ENCODE measurements at regions not wholly inside any gene's neighbourhood (a gene's known extent, or its start where the extent isn't known, plus 50 kb on each side); places are given as distances from the start of the nearest gene placed in this dataset.

DNA sequence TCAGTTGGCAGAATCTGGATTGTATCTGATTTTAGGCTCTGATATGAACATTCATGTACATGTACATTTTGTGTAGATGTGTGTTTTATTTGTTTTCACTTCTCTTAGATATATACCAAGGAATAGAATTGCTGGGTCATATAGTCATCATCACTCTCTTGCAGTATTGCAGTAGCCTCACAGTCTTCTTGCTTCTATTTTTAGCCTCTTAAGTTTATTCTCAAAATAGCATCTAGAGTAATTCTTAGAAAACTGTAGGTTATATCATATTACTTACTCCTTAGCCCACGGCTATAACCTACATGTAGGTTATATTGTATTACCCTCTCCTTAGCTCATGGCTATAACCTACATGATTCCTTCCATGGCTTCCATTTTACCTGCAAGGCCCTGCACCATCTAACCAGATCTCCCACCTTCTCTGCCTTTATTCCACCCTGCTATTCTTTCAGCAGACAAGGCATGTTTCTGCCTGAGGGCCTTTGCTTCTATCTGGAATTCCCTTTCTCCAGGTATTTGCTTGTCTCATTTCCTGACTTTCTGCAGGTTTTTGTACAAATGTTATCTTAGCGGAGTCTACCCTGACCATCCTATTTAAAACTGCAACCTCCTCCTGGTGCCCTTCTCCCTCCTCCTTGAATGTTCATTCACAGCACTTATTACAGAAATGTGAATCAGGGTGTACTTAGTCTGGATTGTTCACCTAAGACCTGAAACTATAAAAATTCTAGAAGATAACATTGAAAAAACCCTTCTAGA, 109.0 kb upstream of the ETV3 start:
- no peak overlapping the region for H3K27ac ChIP-seq (ENCODE audit: low read length)
- no peaks in the 10 kb centered on the region for H3K4me1 ChIP-seq (ENCODE audit: control insufficient read depth, insufficient read depth, low read length)
- Mint-ChIP-seq H3K9me3 (peaks cover 0 to 3% of the 10 kb centered on the region in 2 donors), H3K4me1 (no peaks in the 10 kb centered on the region), H3K36me3 (no peaks in the 10 kb centered on the region), H3K27ac (no peak overlapping the region), H3K4me3 (no peak overlapping the region), H3K27me3 (ENCODE audit: low read depth in 2 of 2) (peaks cover 29 to 49% of the 10 kb centered on the region in 2 donors)
- intact Hi-C loops (cut with micrococcal nuclease), result no loop called here
- TF ChIP-seq, protein P1, sequence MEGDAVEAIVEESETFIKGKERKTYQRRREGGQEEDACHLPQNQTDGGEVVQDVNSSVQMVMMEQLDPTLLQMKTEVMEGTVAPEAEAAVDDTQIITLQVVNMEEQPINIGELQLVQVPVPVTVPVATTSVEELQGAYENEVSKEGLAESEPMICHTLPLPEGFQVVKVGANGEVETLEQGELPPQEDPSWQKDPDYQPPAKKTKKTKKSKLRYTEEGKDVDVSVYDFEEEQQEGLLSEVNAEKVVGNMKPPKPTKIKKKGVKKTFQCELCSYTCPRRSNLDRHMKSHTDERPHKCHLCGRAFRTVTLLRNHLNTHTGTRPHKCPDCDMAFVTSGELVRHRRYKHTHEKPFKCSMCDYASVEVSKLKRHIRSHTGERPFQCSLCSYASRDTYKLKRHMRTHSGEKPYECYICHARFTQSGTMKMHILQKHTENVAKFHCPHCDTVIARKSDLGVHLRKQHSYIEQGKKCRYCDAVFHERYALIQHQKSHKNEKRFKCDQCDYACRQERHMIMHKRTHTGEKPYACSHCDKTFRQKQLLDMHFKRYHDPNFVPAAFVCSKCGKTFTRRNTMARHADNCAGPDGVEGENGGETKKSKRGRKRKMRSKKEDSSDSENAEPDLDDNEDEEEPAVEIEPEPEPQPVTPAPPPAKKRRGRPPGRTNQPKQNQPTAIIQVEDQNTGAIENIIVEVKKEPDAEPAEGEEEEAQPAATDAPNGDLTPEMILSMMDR (IDR thresholded peaks at IDR 0.05), result no peak
- H3K36me3 ChIP-seq (ENCODE audit: control insufficient read depth, insufficient read depth, low read length), result no peaks in the 10 kb centered on the region
- no peaks in the 10 kb centered on the region for H3K9me3 ChIP-seq (ENCODE audit: control insufficient read depth, insufficient read depth, low read length)
- H3K27me3 ChIP-seq (ENCODE audit: control insufficient read depth, insufficient read depth, low read length), result peaks cover 2% of the 10 kb centered on the region
- no peak overlapping the region for H3K4me3 ChIP-seq (ENCODE audit: low read length)
- ATAC-seq, result no peak
- DNase-seq, result no peak
- WGBS (ENCODE audit: insufficient coverage), result 94% methylated on average over 2 of the region's 2 CpGs

DNA sequence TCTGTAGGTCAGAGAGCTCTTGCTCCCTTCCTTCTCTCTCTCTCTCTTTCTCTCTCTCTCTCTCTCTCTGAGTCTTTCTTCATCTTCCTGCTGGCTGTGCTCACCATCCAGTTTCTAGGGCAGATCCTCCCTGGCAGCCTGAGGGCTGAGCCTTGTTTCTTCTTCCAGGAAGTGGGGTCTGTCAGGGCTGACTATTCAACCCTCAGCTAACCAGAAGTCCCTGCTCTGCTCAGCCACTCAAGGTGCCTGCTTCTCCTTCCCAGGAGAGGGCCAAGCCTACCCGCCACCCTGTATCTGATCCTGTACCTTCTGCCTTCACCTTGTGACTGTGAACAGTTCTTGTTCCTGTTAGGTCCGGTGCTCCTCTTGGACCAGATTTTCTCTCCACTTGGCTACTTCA, 107.6 kb upstream of the ETV3 start:
- Mint-ChIP-seq H3K36me3 (no peaks in the 10 kb centered on the region), H3K4me3 (no peak overlapping the region), H3K4me1 (no peaks in the 10 kb centered on the region), H3K9me3 (peaks cover 0 to 3% of the 10 kb centered on the region in 2 donors), H3K27ac (no peak overlapping the region), H3K27me3 (ENCODE audit: low read depth in 2 of 2) (peaks cover 26 to 35% of the 10 kb centered on the region in 2 donors)
- Histone ChIP-seq H3K27ac (ENCODE audit: low read length) (no peak overlapping the region), H3K27me3 (ENCODE audit: control insufficient read depth, insufficient read depth, low read length) (peaks cover 2% of the 10 kb centered on the region), H3K9me3 (ENCODE audit: control insufficient read depth, insufficient read depth, low read length) (no peaks in the 10 kb centered on the region), H3K4me1 (ENCODE audit: control insufficient read depth, insufficient read depth, low read length) (no peaks in the 10 kb centered on the region), H3K36me3 (ENCODE audit: control insufficient read depth, insufficient read depth, low read length) (no peaks in the 10 kb centered on the region), H3K4me3 (ENCODE audit: low read length) (no peak overlapping the region)
- 96% methylated on average over 2 of the region's 2 CpGs for WGBS (ENCODE audit: insufficient coverage)
- intact Hi-C loops (cut with micrococcal nuclease), result no loop called here
- ATAC-seq (no peak), DNase-seq (no peak)
- TF ChIP-seq, protein P1 (IDR thresholded peaks at IDR 0.05), result no peak

DNA sequence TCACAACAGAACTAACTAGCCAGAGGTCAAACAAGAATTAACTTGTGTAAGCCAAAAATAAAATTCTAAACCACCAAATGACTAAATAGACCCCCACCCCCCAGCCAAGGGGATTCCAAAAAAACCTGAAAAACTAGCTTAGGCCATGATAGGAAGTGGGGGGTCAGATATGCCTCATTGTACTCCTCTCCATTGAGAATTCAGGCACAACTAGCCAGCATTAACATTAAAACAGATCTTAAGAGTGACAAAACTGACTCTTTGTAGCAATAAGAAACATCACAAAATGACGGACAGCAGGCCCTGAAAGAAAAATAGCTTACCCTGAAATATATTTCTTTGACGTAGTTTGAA, 103.0 kb upstream of the ETV3 start:
- TF ChIP-seq, protein P1 (IDR thresholded peaks at IDR 0.05), result no peak
- peaks cover 2% of the 10 kb centered on the region for H3K27me3 ChIP-seq (ENCODE audit: control insufficient read depth, insufficient read depth, low read length)

More for the DNA sequence above, 103.0 kb upstream of the ETV3 start:
- H3K4me3 Mint-ChIP-seq, result no peak overlapping the region
- H3K27me3 Mint-ChIP-seq (ENCODE audit: low read depth in 2 of 2), result peaks cover 17 to 47% of the 10 kb centered on the region in 2 donors
- H3K9me3 Mint-ChIP-seq, result no peaks in the 10 kb centered on the region
- intact Hi-C loops (cut with micrococcal nuclease), result no loop called here
- Histone ChIP-seq H3K9me3 (ENCODE audit: control insufficient read depth, insufficient read depth, low read length) (no peaks in the 10 kb centered on the region), H3K4me3 (ENCODE audit: low read length) (no peak overlapping the region), H3K4me1 (ENCODE audit: control insufficient read depth, insufficient read depth, low read length) (no peaks in the 10 kb centered on the region), H3K27ac (ENCODE audit: low read length) (no peak overlapping the region), H3K36me3 (ENCODE audit: control insufficient read depth, insufficient read depth, low read length) (no peaks in the 10 kb centered on the region)
- H3K4me1 Mint-ChIP-seq, result no peaks in the 10 kb centered on the region
- ATAC-seq (no peak), DNase-seq (no peak)
- no peak overlapping the region for H3K27ac Mint-ChIP-seq
- no peaks in the 10 kb centered on the region for H3K36me3 Mint-ChIP-seq
- WGBS (ENCODE audit: insufficient coverage), result 90% methylated on average over 2 of the region's 2 CpGs
